ENCODE measurements at regions not wholly inside any gene's neighbourhood (a gene's known extent, or its start where the extent isn't known, plus 50 kb on each side); places are given as distances from the start of the nearest gene placed in this dataset.

- no peak for DNase-seq (ENCODE audit: low read depth in 2 of 2)
These were observed 664.4 kb upstream of the CBLB start for GRCh38 chr3:106533093-106533787.

GRCh38 chr3:106533788-106534160 is 665.0 kb upstream of the CBLB start:
- no peak for DNase-seq (ENCODE audit: low read depth in 2 of 2)

- DNase-seq (ENCODE audit: low read depth in 2 of 2) = peak; percentile 22 to 51
These were observed 665.4 kb upstream of the CBLB start for GRCh38 chr3:106534206-106534605.

- DNase-seq (ENCODE audit: low read depth in 2 of 2) = no peak
These were observed 671.9 kb upstream of the CBLB start for GRCh38 chr3:106540743-106541142.

GRCh38 chr3:106542101-106542769 is 673.4 kb upstream of the CBLB start:
- DNase-seq (ENCODE audit: low read depth in 2 of 2) = no peak

GRCh38 chr3:106552351-106553043 is 683.7 kb upstream of the CBLB start:
- no peak for DNase-seq (ENCODE audit: low read depth in 2 of 2)

GRCh38 chr3:106560451-106560966 is 691.7 kb upstream of the CBLB start:
- DNase-seq (ENCODE audit: low read depth in 2 of 2) = no peak

GRCh38 chr3:106566277-106566676 is 697.5 kb upstream of the CBLB start:
- DNase-seq (ENCODE audit: low read depth in 2 of 2) = no peak

- no peak for DNase-seq (ENCODE audit: low read depth in 2 of 2)
These were observed 701.6 kb upstream of the CBLB start for GRCh38 chr3:106570426-106570825.

- DNase-seq (ENCODE audit: low read depth in 2 of 2) = no peak
These were observed 704.8 kb upstream of the CBLB start for GRCh38 chr3:106573605-106574004.

- no peak for DNase-seq (ENCODE audit: low read depth in 2 of 2)
These were observed 706.2 kb upstream of the CBLB start for GRCh38 chr3:106575029-106575428.

GRCh38 chr3:106577241-106577640 is 708.4 kb upstream of the CBLB start:
- DNase-seq (ENCODE audit: low read depth in 2 of 2) = no peak

GRCh38 chr3:106578911-106579310 is 710.1 kb upstream of the CBLB start:
- no peak for DNase-seq (ENCODE audit: low read depth in 2 of 2)

GRCh38 chr3:106582151-106582550 is 713.3 kb upstream of the CBLB start:
- no peak for DNase-seq (ENCODE audit: low read depth in 2 of 2)

- DNase-seq (ENCODE audit: low read depth in 2 of 2) = no peak
These were observed 718.7 kb upstream of the CBLB start for GRCh38 chr3:106587551-106587950.

GRCh38 chr3:106588739-106589138 is 719.9 kb upstream of the CBLB start:
- DNase-seq (ENCODE audit: low read depth in 2 of 2) = no peak

- DNase-seq (ENCODE audit: low read depth in 2 of 2) = no peak
These were observed 720.6 kb upstream of the CBLB start for GRCh38 chr3:106589311-106589942.

GRCh38 chr3:106590216-106590615 is 721.4 kb upstream of the CBLB start:
- DNase-seq (ENCODE audit: low read depth in 2 of 2) = no peak

- DNase-seq (ENCODE audit: low read depth in 2 of 2) = no peak
These were observed 724.6 kb upstream of the CBLB start for GRCh38 chr3:106593381-106593780.

GRCh38 chr3:106609666-106610301 is 741.0 kb upstream of the CBLB start:
- peak; percentile 40 to 51 for DNase-seq (ENCODE audit: low read depth in 2 of 2)

GRCh38 chr3:106610362-106610959 is 741.6 kb upstream of the CBLB start:
- DNase-seq (ENCODE audit: low read depth in 2 of 2) = no peak

Measured in stimulated activated CD4-positive, alpha-beta T cell treated with anti-CD3 and anti-CD28 coated beads, Interleukin-12 subunit alpha, Interleukin-12 subunit beta, amount 100 ng/mL, for 24 hours (primary cell).